CD4-positive, alpha-beta T cell treated with Interleukin-4 for 4 hours (primary cell): ENCODE measurements at regions not wholly inside any gene's neighbourhood (a gene's known extent, or its start where the extent isn't known, plus 50 kb on each side); places are given as distances from the start of the nearest gene placed in this dataset.

Experiments used
- DNase-seq: peaks from one replicate; pipeline ENCODE4 v3.0.0-alpha.2; 2020

GRCh38 chr12:58496411-58497190 lies 423.7 kb downstream of the LRIG3 start:
- DNase-seq: no peak

GRCh38 chr12:58500399-58500798 lies 419.9 kb downstream of the LRIG3 start:
- no peak for DNase-seq

DNA sequence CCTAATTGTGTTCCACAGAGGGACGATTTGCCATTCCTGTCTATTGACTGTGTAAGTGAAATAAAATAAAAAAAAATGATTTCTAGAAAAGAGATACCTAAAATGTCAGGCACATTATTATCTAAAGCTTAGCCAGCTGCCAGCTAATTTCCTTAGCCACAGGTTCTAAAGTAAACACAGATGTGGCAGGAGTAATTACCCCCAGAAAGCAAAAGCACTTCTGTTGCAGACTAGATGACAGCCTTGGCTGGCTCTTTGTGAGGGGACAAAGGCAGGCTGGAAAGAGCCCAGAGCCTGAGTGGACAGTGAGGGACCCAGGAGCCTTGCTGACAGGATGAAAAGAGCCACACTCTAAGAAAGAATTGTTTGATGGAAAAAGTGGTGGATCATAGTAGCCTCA lies 418.1 kb downstream of the LRIG3 start:
- no peak for DNase-seq

DNA sequence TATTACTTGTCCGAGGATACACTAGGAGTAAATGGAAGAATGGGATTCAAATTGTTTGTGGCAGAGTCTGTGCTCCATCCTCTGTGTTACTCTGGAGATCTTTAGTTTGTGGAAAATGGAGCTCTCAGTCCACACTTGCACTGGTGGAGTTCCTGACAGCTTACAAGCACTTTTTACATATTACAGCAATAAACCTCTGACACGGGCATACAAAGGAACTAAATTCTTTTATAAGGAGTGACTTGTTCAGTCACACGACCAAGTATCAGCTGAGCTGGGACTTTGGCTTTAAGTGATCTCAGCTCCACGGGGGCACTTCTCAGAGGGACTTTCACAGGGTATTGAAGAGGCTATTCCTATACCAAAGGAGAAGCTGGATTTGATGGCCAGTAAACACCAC lies 417.5 kb downstream of the LRIG3 start:
- no peak for DNase-seq

DNA sequence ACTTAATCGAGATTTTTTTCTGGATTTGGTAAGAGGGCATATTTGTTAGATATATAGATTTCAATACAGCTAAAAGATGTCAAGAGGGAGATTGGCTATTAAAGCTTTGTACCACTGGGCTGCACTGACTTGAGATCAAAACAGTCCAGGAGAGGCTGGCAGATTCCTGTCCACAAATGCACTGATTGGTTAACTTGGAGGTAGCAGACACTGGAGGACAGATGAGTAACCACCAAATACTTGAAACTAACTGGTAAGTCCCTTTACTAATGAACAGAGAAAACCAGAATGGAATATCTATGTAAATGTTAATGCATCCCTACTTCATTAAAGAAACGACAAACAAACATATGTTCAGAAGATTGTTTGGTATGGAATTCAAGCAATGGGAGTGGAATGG lies 416.6 kb downstream of the LRIG3 start:
- no peak for DNase-seq

DNA sequence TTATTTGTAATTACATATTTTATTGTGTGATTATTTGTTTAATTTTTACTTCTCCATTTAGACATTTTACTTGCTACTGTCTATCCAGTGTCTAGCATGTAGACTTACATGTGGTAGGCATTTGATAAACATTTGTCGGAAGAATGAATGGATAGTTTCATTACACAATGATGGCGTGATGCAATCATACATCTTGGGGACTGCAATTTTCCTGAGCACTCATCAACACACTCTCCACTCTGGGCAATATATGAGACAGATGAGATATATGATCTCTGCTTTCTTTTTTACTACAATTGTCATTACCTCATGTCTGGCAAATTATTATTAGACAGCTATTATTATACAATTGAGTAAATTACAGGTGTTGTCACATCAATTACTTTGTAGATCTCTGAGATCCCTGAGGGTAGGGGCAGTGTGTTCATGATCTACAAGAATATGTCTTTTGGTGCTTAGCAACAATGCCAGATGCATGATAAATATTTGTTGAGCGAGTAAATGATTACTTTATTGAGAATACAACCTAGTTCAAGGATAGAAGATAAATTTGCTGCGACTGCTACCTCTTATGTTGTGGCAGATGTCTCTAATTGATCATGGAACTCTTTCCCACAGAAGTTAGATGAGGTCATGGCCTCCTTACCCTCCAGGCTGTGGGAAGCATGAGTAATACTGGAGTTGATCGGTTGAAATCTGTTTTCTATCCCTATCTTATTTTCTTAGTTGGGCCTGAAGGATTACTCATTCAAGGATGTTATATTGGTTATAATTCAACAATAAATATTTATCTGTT lies 416.0 kb downstream of the LRIG3 start:
- no peak for DNase-seq

GRCh38 chr12:58509116-58509885 lies 411.0 kb downstream of the LRIG3 start:
- DNase-seq: no peak

DNA sequence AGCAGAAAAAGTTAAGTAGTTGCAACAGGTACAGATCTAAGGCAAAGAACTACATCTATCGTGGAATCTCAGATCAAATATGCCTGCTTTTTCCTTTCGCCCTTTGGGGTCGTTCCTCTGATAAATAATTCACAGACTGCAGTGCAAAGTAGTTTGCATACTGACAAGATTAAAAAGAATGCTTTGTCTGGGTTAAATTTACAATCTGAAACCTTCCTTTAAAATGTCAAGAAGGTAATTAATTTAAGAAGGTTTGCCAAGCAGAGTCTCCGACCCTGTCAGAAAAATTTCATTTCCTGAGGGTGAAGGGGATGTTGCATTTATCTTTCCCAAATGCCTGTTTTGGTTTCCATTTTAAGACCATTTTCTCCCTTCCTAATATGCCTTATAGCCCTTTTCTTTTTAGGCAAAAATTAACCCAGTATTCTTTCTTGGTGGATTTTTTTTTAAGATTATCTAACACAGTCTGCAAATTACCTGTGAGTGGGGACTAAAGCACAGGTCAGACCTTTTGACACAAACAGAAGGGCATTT lies 406.9 kb downstream of the LRIG3 start:
- DNase-seq: no peak

DNA sequence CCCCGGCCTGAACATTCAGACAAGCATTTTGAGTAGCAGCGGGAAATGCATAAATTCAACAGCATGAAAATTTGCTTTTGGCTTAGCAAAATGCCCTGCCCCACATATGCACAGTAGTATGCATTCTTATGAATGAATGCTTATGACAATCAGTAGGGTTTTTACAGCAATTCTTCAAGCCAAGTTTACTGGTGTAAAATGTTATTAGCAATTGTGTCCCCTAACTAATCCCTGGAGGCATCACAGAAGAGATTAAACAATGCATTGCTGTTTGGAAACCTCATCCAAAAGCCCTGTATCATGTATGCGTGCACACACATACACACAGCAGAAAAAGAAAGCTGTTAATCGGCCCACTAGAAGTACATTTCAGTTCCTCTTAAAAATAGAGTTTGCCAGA lies 406.5 kb downstream of the LRIG3 start:
- DNase-seq: no peak

DNA sequence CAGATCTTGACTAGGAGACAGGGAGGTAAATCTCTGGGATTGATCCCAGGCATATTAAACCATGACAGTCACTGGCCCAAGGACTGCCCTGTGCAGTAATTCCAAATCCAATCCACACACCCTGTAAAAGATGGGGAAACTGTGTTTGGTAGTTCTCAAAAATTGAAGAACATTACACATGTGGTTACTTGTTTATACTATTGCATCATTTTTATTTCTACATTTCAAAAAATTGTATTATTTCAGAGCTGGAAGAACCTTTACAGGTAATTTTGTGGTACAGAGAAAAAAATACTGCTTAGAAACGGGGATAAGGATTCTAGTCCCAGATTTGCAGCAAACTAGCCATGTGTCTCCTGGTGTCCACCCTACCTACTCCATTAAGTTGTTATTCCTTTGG lies 400.5 kb downstream of the LRIG3 start:
- DNase-seq: no peak

DNA sequence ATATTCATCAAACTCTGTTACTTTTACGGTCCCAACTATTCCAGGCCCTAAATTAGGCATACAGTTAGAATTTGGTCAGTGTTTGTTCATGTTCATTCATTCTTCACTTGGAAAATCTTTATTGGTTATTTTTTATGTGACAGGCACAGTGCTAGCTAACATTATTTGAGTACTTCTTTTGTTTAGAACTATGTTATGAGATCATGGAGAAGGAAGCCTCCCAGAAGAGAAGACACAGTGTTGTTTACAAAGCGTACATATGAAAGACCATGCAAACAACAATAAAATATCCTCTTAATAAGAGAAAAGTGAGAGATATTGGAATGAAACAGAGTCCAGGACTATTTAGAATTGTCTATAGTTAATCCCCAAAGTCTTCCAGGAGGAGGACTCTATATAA lies 399.2 kb downstream of the LRIG3 start:
- DNase-seq: no peak

DNA sequence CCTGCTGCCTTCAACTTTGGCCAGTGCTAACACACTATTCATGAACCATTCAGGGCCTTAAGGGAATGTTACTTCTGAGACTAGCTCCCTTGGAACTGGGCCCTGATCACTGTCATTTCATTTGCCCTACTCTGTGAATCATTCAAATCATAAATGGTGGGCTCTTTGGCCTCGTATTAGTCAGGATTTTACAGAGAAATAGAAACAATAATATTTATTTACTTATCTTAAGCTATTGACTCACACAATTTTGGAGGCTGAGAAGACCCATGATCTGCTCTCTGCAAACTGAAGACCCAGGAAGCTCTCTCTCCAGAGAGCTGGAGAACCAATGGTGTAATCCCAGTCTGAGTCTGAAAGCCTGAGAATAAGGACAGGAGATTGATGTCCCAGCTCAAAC lies 398.5 kb downstream of the LRIG3 start:
- no peak for DNase-seq

GRCh38 chr12:58523360-58523759 lies 396.9 kb downstream of the LRIG3 start:
- DNase-seq: no peak

DNA sequence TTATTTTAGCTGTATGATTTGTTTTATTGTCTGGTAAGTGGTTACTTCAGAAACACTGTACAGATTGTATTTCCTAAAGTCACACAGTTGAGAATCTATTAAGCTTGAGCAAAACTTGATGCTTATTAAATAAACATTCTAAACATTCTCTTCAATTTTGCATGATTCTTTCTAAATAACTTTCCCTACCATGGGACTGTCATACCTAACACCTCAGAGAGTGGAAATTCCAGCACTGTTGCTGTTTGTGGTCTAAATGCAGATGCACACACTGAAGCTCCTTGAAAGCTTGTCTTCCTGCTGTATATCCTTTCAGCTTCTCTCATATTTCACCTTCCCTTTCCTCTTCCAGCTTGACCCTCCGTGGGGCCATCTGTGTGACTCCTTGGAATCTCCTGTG lies 392.0 kb downstream of the LRIG3 start:
- DNase-seq: no peak

DNA sequence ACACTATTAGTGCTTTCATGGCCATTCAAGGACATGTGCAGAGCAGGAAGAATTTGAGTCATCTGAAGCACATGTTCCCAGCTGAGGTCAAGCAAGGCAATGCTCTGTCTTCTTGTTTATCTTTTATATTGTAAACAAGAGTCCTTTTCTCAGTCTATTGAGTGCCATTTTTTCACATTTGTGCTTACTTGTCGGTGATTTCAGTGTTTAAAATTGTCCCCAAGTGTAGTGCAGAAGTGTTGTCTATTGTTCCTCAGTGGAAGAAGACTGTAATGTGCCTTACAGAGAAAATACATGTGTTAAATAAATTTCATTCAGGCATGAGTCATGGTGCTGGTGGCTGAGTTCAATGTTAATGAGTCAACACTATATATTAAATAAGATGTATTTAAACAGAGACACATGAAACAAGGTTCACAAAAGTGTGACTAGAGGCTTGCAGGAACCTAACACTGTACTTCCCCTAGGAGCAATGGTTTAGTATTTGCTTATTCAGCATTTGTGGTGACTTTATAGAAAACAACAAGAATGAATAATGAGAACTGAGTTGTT lies 391.1 kb downstream of the LRIG3 start:
- no peak for DNase-seq

DNA sequence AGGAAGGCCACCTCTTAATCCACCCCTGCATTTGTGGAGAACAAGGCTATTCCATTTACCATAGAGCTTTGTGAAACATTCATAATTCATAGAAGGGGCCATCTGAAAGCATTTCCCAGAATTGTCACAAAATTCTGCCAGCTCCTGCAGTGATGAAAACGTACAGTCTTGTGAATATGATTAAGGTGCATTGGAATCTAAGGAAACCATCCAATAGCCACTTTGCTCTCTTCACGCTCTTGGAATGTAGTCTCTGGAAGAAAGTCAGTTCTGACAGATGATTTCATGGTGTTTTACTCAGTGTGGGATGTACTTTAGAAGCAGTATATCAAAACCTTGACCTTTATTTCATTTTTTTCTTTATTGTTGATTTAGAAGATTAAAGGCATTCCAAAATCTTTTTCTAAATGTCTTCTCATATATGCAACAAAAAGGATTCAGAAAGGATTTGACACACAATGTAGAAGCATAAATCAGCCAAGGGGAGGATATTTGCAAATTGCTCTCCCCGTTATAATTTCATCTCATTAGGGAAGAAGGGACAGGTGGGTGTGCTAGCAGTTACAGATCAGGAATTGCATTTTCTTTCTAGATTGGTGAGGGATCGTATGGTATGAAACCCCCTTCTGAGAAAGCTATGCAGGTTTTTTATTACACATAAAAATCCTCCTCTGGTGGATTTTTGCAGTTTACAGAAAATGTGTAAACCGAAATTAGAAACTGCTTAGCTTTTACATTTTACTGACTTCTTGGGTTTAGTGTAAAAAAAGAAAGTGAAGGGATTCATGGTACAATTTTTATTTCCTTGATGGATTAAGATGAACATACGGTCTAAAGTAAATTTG lies 390.2 kb downstream of the LRIG3 start:
- DNase-seq: no peak

DNA sequence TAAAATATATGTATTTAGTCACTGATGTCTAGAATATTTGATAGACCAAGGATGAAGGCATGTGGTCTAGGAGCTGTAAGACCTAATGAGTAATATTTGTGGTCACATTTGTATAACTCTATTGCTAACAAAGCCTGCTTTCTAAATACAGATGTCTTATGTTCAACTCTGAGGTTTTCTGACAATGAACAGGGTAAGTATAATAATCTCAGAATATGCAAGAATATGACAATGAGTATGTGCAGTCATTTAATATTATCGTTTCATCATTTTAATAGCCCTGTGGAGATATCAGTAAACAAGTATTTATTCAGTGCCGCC lies 389.6 kb downstream of the LRIG3 start:
- no peak for DNase-seq

DNA sequence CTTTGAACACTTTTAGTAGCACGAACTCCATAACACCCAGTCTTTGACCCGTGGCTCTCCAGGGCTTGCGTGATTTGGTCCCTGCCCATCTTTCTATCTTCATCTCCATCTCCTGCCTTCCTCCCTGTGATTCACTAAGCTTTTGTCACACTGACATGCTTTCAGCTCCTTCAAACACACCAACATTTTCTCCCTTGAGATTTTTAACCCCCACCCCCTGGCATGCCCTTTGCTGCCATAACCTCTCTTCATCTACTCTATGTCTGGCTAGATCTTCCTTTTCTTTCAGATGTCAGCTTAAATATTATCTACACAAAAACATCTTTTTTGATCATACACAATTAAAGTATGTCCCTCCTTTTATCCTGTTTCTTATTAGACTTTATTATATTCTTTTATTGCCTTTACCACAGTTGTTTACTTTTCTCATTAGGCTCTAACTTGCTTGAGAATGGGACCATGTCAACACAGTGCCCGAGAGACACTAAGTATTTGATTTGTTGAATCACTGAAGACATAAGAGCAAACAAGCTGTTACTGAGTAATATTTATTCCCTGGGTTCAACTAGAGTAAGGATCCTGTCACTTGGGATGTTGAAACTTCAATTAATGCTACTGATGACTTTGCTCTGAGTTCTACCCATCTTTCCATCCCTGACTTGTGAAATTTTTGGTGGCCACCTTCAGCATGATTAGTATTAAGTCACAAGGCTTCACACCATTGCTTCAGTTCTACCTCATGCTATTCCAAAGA lies 387.3 kb downstream of the LRIG3 start:
- DNase-seq: no peak

- DNase-seq: no peak
Measured at GRCh38 chr12:58533652-58534051, 386.7 kb downstream of the LRIG3 start.

- DNase-seq: no peak
Measured at GRCh38 chr12:58537278-58537677, 383.0 kb downstream of the LRIG3 start.

DNA sequence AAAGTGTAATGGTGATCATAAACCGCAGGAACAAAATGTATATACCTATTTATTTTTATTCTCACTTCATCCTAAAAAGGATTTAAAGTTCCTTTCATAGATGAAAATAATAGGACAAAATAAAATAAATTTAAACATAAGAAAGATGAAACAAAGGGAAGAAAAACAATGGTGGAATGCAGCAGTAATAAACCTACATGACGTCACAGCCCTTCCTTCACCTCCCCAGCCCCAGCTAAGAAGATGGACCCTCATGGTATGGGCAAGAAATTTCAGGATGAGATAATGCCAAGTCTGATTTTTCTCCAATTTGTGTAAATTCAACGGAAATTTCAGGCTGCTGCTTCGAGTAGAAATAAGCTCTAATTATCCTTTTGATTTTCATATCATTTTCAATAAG lies 381.0 kb downstream of the LRIG3 start:
- DNase-seq: no peak
